Upper lobe of right lung (tissue), 1 donor: ENCODE measurements at regions not wholly inside any gene's neighbourhood (a gene's known extent, or its start where the extent isn't known, plus 50 kb on each side); places are given as distances from the start of the nearest gene placed in this dataset.

Experiments
- ATAC-seq: fragments of 200-7000 bp; cut with Tn5 transposase; one replicate; pipeline ENCODE4 v1.9.1; 2020; ENCODE audit warnings: mild to moderate bottlenecking, moderate library complexity
- DNase-seq: peaks from one replicate; pipeline ENCODE4 v3.0.0-alpha.2; 2020
- H3K27ac ChIP-seq: fragments of 200-600 bp; one replicate; pipeline ENCODE4 v1.8.0; 2022
- H3K27me3 ChIP-seq: fragments of 200-600 bp; one replicate; pipeline ENCODE4 v1.8.0; 2022; ENCODE audit warnings: mild to moderate bottlenecking
- H3K36me3 ChIP-seq: fragments of 200-600 bp; one replicate; pipeline ENCODE4 v1.8.0; 2022
- H3K4me1 ChIP-seq: fragments of 200-600 bp; one replicate; pipeline ENCODE4 v1.8.0; 2022
- H3K4me3 ChIP-seq: fragments of 200-600 bp; one replicate; pipeline ENCODE4 v1.8.0; 2022; ENCODE audit warnings: mild to moderate bottlenecking
- H3K9me3 ChIP-seq: fragments of 200-600 bp; one replicate; pipeline ENCODE4 v1.8.0; 2022
- CTCF ChIP-seq: fragments of 200-600 bp; IDR thresholded peaks from one replicate; pipeline ENCODE4 v1.8.0; 2022; ENCODE audit warnings: antibody characterized with exemption
- intact Hi-C: fragments of 100-400 bp; cut with DNase I; formaldehyde crosslinking; loops from one replicate; pipeline ENCODE4 v1.11.0; 2022
- donor health status: DM: no; HTN: yes; CAD: no; lungs with severe emphysema.

GRCh38 chr9:95764533-95765319 is 110.8 kb upstream of the ERCC6L2 start:
- no peaks in the 10 kb centered on the region for H3K4me1 ChIP-seq
- no peaks in the 10 kb centered on the region for H3K36me3 ChIP-seq
- H3K4me3 ChIP-seq, result peak overlapping the region; percentile 30
- H3K27me3 ChIP-seq, result no peaks in the 10 kb centered on the region
- ATAC-seq (no peak), DNase-seq (no peak)
- TF ChIP-seq CTCF, result no peak
- H3K9me3 ChIP-seq, result no peaks in the 10 kb centered on the region
- H3K27ac ChIP-seq, result no peak overlapping the region
- intact Hi-C loops, result no loop called here

GRCh38 chr9:95763983-95764382 is 111.5 kb upstream of the ERCC6L2 start:
- no peaks in the 10 kb centered on the region for H3K9me3 ChIP-seq
- no peaks in the 10 kb centered on the region for H3K36me3 ChIP-seq
- H3K27ac ChIP-seq, result no peak overlapping the region
- TF ChIP-seq CTCF, result no peak
- H3K4me3 ChIP-seq, result no peak overlapping the region
- no peaks in the 10 kb centered on the region for H3K27me3 ChIP-seq
- no peak for DNase-seq
- no peak for ATAC-seq
- intact Hi-C loops, result no loop called here
- H3K4me1 ChIP-seq, result no peaks in the 10 kb centered on the region

DNA sequence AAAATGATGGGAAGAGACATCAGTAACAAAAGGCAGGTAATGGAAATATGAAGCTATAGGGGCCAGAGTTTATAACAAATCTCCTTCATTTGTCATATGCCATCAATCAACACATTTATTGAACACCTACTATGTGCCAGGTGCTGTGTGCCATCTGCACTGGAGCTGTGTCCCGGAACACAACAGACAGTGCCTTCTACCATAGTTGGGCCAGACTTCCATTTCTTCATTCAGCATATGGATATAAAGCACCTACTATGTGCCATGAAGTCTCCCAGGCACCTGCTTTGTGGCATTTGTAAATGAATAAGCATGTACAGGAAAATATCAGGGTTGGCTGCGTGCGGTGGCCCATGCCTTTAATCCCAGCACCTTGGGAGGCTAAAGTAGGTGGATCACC is 112.5 kb upstream of the ERCC6L2 start:
- H3K36me3 ChIP-seq, result no peaks in the 10 kb centered on the region
- no peak for DNase-seq
- no peak overlapping the region for H3K27ac ChIP-seq
- intact Hi-C loops, result no loop called here
- TF ChIP-seq CTCF, result no peak
- no peaks in the 10 kb centered on the region for H3K4me1 ChIP-seq
- H3K9me3 ChIP-seq, result no peaks in the 10 kb centered on the region
- H3K4me3 ChIP-seq, result no peak overlapping the region
- H3K27me3 ChIP-seq, result no peaks in the 10 kb centered on the region
- ATAC-seq, result no peak

DNA sequence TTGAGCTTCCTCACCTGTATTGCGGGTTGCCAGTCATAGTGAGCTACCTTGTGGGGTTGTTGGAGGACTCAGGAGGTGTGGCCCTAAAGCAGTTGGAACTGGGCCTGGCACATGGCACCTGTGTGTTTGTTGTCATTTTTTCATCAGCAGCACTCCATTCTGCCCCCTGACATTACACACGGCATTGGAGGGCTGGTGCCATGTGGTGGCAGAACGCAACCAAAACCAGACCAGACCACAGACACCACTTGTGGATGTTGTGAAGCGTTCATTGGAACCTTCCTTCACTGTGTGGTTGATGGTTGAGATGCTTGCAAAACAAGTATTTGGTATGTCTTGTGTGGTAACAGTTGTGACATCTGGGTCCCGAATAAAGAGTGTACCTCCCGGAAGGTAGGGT is 113.2 kb upstream of the ERCC6L2 start:
- Histone ChIP-seq H3K4me1 (peaks cover 5% of the 10 kb centered on the region), H3K27ac (no peak overlapping the region), H3K36me3 (no peaks in the 10 kb centered on the region), H3K9me3 (no peaks in the 10 kb centered on the region), H3K27me3 (no peaks in the 10 kb centered on the region), H3K4me3 (no peak overlapping the region)
- intact Hi-C loops, result no loop called here
- no peak for DNase-seq
- TF ChIP-seq CTCF, result no peak
- ATAC-seq, result no peak

GRCh38 chr9:95760791-95761190 is 114.7 kb upstream of the ERCC6L2 start:
- intact Hi-C loops, result no loop called here
- Histone ChIP-seq H3K36me3 (no peaks in the 10 kb centered on the region), H3K27me3 (no peaks in the 10 kb centered on the region), H3K4me3 (no peak overlapping the region), H3K4me1 (peaks cover 7% of the 10 kb centered on the region), H3K27ac (no peak overlapping the region), H3K9me3 (no peaks in the 10 kb centered on the region)
- DNase-seq, result no peak
- no peak for ATAC-seq
- no peak for TF ChIP-seq CTCF

GRCh38 chr9:95757439-95757838 is 118.1 kb upstream of the ERCC6L2 start:
- peaks cover 7% of the 10 kb centered on the region for H3K4me1 ChIP-seq
- peak overlapping the region; percentile 14 for H3K27ac ChIP-seq
- intact Hi-C loops, result no loop called here
- H3K36me3 ChIP-seq, result no peaks in the 10 kb centered on the region
- TF ChIP-seq CTCF, result no peak
- no peak overlapping the region for H3K4me3 ChIP-seq
- H3K27me3 ChIP-seq, result peaks cover 4% of the 10 kb centered on the region
- ATAC-seq (no peak), DNase-seq (no peak)
- no peaks in the 10 kb centered on the region for H3K9me3 ChIP-seq
